Smooth muscle cell (in vitro differentiated cells): ENCODE measurements at regions not wholly inside any gene's neighbourhood (a gene's known extent, or its start where the extent isn't known, plus 50 kb on each side); places are given as distances from the start of the nearest gene placed in this dataset.

Source experiments
- DNase-seq: peaks from one replicate; lab custom pipeline; 2025; ENCODE audit not compliant: unreplicated experiment; lab: John Stamatoyannopoulos, UW
- H2AFZ ChIP-seq: fragments of 200-600 bp; sonication (generic); 2 replicates; pipeline ENCODE4 v1.6.0; 2016; ENCODE audit warnings: antibody characterized with exemption, low read depth, mild to moderate bottlenecking
- H3F3A ChIP-seq: fragments of 200-600 bp; sonication (generic); 2 replicates; pipeline ENCODE4 v1.6.0; 2017; ENCODE audit warnings: antibody characterized with exemption, low read depth
- H3K27ac ChIP-seq: fragments of 200-600 bp; sonication (generic); 2 replicates; pipeline ENCODE4 v1.5.1; 2016; ENCODE audit warnings: low read depth, mild to moderate bottlenecking
- H3K27me3 ChIP-seq: fragments of 200-600 bp; sonication (generic); 2 replicates; pipeline ENCODE4 v1.6.1; 2016; ENCODE audit warnings: low read depth, mild to moderate bottlenecking
- H3K36me3 ChIP-seq: fragments of 200-600 bp; sonication (generic); 2 replicates; pipeline ENCODE4 v1.5.1; 2016; ENCODE audit warnings: low read depth
- H3K4me1 ChIP-seq: fragments of 200-600 bp; sonication (generic); 2 replicates; pipeline ENCODE4 v1.5.1; 2016; ENCODE audit warnings: low read depth
- H3K4me2 ChIP-seq: fragments of 200-600 bp; sonication (generic); 2 replicates; pipeline ENCODE4 v1.6.0; 2016; ENCODE audit warnings: mild to moderate bottlenecking
- H3K4me3 ChIP-seq: fragments of 200-600 bp; sonication (generic); 2 replicates; pipeline ENCODE4 v1.5.1; 2016; ENCODE audit warnings: mild to moderate bottlenecking
- H3K79me2 ChIP-seq: fragments of 200-600 bp; sonication (generic); 2 replicates; pipeline ENCODE4 v1.6.0; 2016; ENCODE audit warnings: low read depth, mild to moderate bottlenecking
- H3K9ac ChIP-seq: fragments of 200-600 bp; sonication (generic); 2 replicates; pipeline ENCODE4 v1.6.0; 2016; ENCODE audit warnings: low read depth
- H3K9me3 ChIP-seq: fragments of 200-600 bp; sonication (generic); replicated peaks from 2 replicates; pipeline ENCODE4 v1.5.1; 2016; ENCODE audit warnings: low read depth
- H4K20me1 ChIP-seq: fragments of 200-600 bp; sonication (generic); 2 replicates; pipeline ENCODE4 v1.6.0; 2016; ENCODE audit warnings: low read depth
- WGBS: methylation state at CpG from one replicate; pipeline ENCODE4 v1.1.7; 2016; ENCODE audit warnings: low lambda C conversion rate; 5-methylcytosine and 5-hydroxymethylcytosine counted together
- TF ChIP-seq, protein P1 (sequence below): fragments of 200-600 bp; sonication (generic); IDR thresholded peaks from 2 replicates; pipeline ENCODE4 v1.5.1; 2017; ENCODE audit warnings: borderline replicate concordance, mild to moderate bottlenecking, antibody characterized with exemption; ENCODE audit not compliant: insufficient read depth, poor library complexity, severe bottlenecking

DNA sequence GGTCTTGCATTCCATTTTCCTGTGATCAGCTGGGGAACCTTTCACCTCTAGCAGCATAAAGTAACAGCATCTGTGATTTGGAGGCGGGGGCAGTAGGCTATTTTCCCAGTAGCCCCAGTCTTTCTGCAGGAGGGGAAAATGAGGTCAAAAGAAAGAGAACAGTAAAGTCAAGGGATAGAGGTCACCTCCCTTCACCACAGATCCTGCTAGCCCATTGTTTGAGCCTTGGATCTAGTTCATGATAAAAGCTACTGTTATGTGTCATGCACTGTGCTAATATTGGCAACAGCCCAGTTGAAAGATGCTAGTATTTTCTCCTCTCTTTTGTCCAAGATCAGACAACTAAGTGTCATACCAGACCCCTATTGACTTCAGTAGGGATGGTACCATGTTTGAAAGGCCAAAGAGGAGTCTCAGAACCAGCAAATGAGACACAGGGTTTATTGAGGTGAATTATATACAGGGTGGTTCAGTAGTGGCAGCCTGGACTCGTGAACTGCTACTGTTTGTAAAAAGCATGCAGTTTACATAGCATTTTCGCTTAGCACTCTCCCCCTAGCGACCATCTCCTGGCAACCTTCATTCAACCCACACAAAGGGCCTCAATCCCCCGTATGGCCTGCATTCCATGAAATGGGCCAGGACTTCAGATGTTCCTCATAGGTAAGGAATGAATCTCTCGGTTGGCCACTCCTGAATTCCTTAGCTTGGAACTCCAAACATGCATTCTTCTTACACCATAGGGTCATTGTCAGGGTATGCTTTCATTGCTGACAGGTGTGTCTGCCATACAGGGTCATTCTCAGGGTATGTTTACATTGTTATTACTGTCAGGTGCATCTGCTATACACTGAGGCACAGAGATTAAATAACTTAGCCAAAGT, 170.0 kb upstream of the FRMPD4 start:
- no peak overlapping the region for H3K27ac ChIP-seq

DNA sequence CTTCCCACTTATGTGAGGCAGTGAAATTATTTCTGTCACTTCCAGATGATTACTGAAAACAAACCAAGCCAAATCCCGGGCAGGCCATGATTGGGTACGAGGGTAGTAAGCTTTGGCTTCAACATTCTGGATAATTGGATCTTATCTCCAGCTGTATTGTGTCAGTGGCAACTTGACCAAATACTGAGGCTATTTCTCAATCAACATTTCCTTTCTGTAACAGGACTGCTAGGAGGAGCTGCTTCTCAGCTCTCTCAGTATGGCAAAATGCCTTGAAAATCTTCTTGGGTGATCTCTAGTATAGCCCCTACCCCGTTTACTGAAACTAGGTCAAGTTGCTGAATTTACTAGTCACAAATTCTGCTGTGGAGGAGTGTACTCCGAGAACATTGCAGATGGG, 169.3 kb upstream of the FRMPD4 start:
- no peak overlapping the region for H3K27ac ChIP-seq
- 52% methylated on average over 4 of the region's 4 CpGs for WGBS
- DNase-seq, result no peak

More for the DNA sequence above, 170.0 kb upstream of the FRMPD4 start:
- no peak overlapping the region for H2AFZ ChIP-seq
- no peak for DNase-seq
- 54% methylated on average over 6 of the region's 6 CpGs for WGBS
- no peaks in the 10 kb centered on the region for H3K27me3 ChIP-seq
- H3F3A ChIP-seq, result no peaks in the 10 kb centered on the region
- TF ChIP-seq, protein P1, sequence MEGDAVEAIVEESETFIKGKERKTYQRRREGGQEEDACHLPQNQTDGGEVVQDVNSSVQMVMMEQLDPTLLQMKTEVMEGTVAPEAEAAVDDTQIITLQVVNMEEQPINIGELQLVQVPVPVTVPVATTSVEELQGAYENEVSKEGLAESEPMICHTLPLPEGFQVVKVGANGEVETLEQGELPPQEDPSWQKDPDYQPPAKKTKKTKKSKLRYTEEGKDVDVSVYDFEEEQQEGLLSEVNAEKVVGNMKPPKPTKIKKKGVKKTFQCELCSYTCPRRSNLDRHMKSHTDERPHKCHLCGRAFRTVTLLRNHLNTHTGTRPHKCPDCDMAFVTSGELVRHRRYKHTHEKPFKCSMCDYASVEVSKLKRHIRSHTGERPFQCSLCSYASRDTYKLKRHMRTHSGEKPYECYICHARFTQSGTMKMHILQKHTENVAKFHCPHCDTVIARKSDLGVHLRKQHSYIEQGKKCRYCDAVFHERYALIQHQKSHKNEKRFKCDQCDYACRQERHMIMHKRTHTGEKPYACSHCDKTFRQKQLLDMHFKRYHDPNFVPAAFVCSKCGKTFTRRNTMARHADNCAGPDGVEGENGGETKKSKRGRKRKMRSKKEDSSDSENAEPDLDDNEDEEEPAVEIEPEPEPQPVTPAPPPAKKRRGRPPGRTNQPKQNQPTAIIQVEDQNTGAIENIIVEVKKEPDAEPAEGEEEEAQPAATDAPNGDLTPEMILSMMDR, result no peak
- no peaks in the 10 kb centered on the region for H3K36me3 ChIP-seq
- H3K4me1 ChIP-seq, result no peaks in the 10 kb centered on the region
- no peaks in the 10 kb centered on the region for H3K79me2 ChIP-seq
- no peak overlapping the region for H3K9ac ChIP-seq
- no peak overlapping the region for H3K4me3 ChIP-seq
- H4K20me1 ChIP-seq, result no peaks in the 10 kb centered on the region
- no peaks in the 10 kb centered on the region for H3K9me3 ChIP-seq
- no peak overlapping the region for H3K4me2 ChIP-seq

DNA sequence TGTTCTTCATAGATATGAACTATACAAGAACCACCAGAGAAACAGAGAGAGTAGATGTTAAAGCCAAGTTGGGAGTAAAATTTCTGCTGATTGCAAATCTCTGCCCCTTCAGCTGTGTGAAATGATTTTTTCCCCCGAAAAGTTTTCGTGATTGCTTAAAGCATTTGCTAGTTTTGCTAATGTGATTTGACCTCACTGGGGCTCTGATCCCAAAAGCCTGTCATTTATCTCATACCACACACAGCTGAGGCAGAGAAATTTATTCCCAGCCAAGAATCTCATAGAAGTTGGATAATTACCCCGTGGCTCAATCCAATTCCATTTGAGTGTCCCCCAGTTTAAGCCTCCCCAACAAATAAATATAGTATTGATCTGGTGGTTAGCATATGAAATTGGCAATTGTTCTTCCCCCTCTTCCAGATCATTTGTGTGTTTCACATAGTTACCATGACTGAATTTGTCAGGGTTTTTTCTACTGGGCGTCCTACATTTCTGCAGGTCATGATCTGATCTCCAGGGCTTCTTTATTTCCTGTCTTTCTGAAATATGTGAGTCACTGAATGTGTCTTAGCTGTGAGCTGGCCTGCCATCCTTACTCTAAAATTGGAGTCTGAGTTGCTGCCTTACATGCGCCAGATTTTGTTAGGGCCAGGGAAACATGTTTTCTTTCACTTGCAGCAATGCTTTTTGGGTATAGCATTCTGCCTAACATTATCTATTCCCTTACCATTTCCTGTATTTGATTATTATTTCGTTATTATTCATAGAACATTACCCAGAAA, 167.5 kb upstream of the FRMPD4 start:
- no peaks in the 10 kb centered on the region for H3K4me1 ChIP-seq
- H3K36me3 ChIP-seq, result no peaks in the 10 kb centered on the region
- H3K79me2 ChIP-seq, result no peaks in the 10 kb centered on the region
- TF ChIP-seq, protein P1, result no peak
- WGBS, result 71% methylated on average over 6 of the region's 6 CpGs
- H3K4me3 ChIP-seq, result no peak overlapping the region
- DNase-seq, result no peak
- no peaks in the 10 kb centered on the region for H4K20me1 ChIP-seq
- no peaks in the 10 kb centered on the region for H3K9me3 ChIP-seq
- H3K27ac ChIP-seq, result no peak overlapping the region
- no peak overlapping the region for H2AFZ ChIP-seq
- H3K27me3 ChIP-seq, result no peaks in the 10 kb centered on the region
- H3K4me2 ChIP-seq, result no peak overlapping the region
- no peaks in the 10 kb centered on the region for H3F3A ChIP-seq
- H3K9ac ChIP-seq, result no peak overlapping the region

More for the DNA sequence above, 169.3 kb upstream of the FRMPD4 start:
- H3K4me3 ChIP-seq, result no peak overlapping the region
- H3K4me1 ChIP-seq, result no peaks in the 10 kb centered on the region
- no peaks in the 10 kb centered on the region for H3K36me3 ChIP-seq
- no peak overlapping the region for H3K4me2 ChIP-seq
- no peaks in the 10 kb centered on the region for H3K79me2 ChIP-seq
- H4K20me1 ChIP-seq, result no peaks in the 10 kb centered on the region
- H3F3A ChIP-seq, result no peaks in the 10 kb centered on the region
- TF ChIP-seq, protein P1, result no peak
- H3K27me3 ChIP-seq, result no peaks in the 10 kb centered on the region
- no peaks in the 10 kb centered on the region for H3K9me3 ChIP-seq
- H3K9ac ChIP-seq, result no peak overlapping the region
- H2AFZ ChIP-seq, result no peak overlapping the region
